ENCODE measurements at regions not wholly inside any gene's neighbourhood (a gene's known extent, or its start where the extent isn't known, plus 50 kb on each side); places are given as distances from the start of the nearest gene placed in this dataset.

- Histone ChIP-seq H3F3A (ENCODE audit: insufficient read depth, low read length, poor library complexity, severe bottlenecking) (no peaks in the 10 kb centered on the region), H4K20me1 (ENCODE audit: insufficient read depth) (no peaks in the 10 kb centered on the region), H3K9ac (ENCODE audit: low read length) (no peak overlapping the region), H3K9me2 (ENCODE audit: insufficient read depth, low read length) (no peaks in the 10 kb centered on the region), H3K36me3 (ENCODE audit: insufficient read depth, low read length) (no peaks in the 10 kb centered on the region), H3K4me2 (ENCODE audit: low read length) (no peak overlapping the region), H2AFZ (ENCODE audit: low read depth, low read length) (no peak overlapping the region), H3K4me3 (ENCODE audit: low read length) (no peak overlapping the region), H3K9me3 (ENCODE audit: low read length) (peaks cover 6% of the 10 kb centered on the region), H3K27me3 (ENCODE audit: insufficient read depth, low read depth, low read length) (no peaks in the 10 kb centered on the region), H3K27ac (ENCODE audit: low read length) (no peak overlapping the region), H3K79me2 (replicated peaks; ENCODE audit: insufficient read depth, low read length) (no peaks in the 10 kb centered on the region)
- TF ChIP-seq EZH2 (IDR thresholded peaks at IDR 0.05; ENCODE audit: borderline replicate concordance, insufficient read depth, low read length, poor library complexity, severe bottlenecking) (no peak), CTCF (IDR thresholded peaks at IDR 0.05; ENCODE audit: poor library complexity, severe bottlenecking) (no peak), POLR2AphosphoS5 (IDR thresholded peaks at IDR 0.05) (no peak), EP300 (conservative IDR thresholded peaks at IDR 0.05; ENCODE audit: poor library complexity, severe bottlenecking) (no peak), REST (IDR thresholded peaks at IDR 0.05; ENCODE audit: borderline replicate concordance) (no peak), RAD21 (conservative IDR thresholded peaks at IDR 0.05) (no peak), TAF1 (IDR thresholded peaks at IDR 0.05; ENCODE audit: low read depth) (no peak), SMC3 (conservative IDR thresholded peaks at IDR 0.05; ENCODE audit: poor library complexity) (no peak), MXI1 (conservative IDR thresholded peaks at IDR 0.05; ENCODE audit: poor library complexity, severe bottlenecking) (no peak)
These were observed 134.4 kb upstream of the SLC38A2 start for GRCh38 chr12:46506961-46507360.

GRCh38 chr12:46506198-46506597 is 133.6 kb upstream of the SLC38A2 start:
- Histone ChIP-seq H3K9me3 (ENCODE audit: low read length) (peaks cover 1% of the 10 kb centered on the region), H4K20me1 (ENCODE audit: insufficient read depth) (no peaks in the 10 kb centered on the region), H3K4me2 (ENCODE audit: low read length) (no peak overlapping the region), H3K27me3 (ENCODE audit: insufficient read depth, low read depth, low read length) (no peaks in the 10 kb centered on the region), H3K36me3 (ENCODE audit: insufficient read depth, low read length) (no peaks in the 10 kb centered on the region), H3K4me3 (ENCODE audit: low read length) (no peak overlapping the region), H3F3A (ENCODE audit: insufficient read depth, low read length, poor library complexity, severe bottlenecking) (no peaks in the 10 kb centered on the region), H3K79me2 (replicated peaks; ENCODE audit: insufficient read depth, low read length) (no peaks in the 10 kb centered on the region), H3K27ac (ENCODE audit: low read length) (no peak overlapping the region), H3K9ac (ENCODE audit: low read length) (no peak overlapping the region), H3K9me2 (ENCODE audit: insufficient read depth, low read length) (no peaks in the 10 kb centered on the region), H2AFZ (ENCODE audit: low read depth, low read length) (no peak overlapping the region)
- TF ChIP-seq CTCF (IDR thresholded peaks at IDR 0.05; ENCODE audit: poor library complexity, severe bottlenecking) (no peak), RAD21 (conservative IDR thresholded peaks at IDR 0.05) (no peak), REST (IDR thresholded peaks at IDR 0.05; ENCODE audit: borderline replicate concordance) (no peak), SMC3 (conservative IDR thresholded peaks at IDR 0.05; ENCODE audit: poor library complexity) (no peak), EZH2 (IDR thresholded peaks at IDR 0.05; ENCODE audit: borderline replicate concordance, insufficient read depth, low read length, poor library complexity, severe bottlenecking) (no peak), MXI1 (conservative IDR thresholded peaks at IDR 0.05; ENCODE audit: poor library complexity, severe bottlenecking) (no peak), EP300 (conservative IDR thresholded peaks at IDR 0.05; ENCODE audit: poor library complexity, severe bottlenecking) (no peak), POLR2AphosphoS5 (IDR thresholded peaks at IDR 0.05) (no peak), TAF1 (IDR thresholded peaks at IDR 0.05; ENCODE audit: low read depth) (no peak)
